Activated CD8-positive, alpha-beta memory T cell treated with anti-CD3 and anti-CD28 coated beads, Interleukin-2, amount 50 U/mL, for 24 hours (primary cell): ENCODE measurements at regions not wholly inside any gene's neighbourhood (a gene's known extent, or its start where the extent isn't known, plus 50 kb on each side); places are given as distances from the start of the nearest gene placed in this dataset.

Source experiments
- DNase-seq: peaks from one replicate; pipeline ENCODE4 v3.0.0-alpha.2; 2020; ENCODE audit errors: extremely low read depth

DNA sequence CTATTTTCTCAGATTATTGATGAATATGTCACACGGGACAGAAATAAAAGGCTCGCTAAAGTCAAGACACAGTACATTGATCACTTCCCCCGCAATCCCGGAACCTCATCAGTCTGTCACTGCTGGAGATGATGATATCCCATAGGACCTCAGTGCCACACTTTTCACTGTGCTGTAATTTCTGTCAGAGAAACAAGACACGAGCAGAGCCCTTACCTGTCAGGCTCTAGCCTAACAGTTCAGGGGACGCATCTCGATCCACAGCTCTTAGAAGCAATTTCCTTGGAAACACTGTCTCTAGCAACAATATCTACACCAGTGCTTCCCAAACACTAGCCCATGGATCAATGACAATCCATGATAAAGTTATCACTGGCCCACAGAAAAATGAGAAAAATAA, 140.0 kb downstream of the GRIN2B start:
- DNase-seq = no peak

DNA sequence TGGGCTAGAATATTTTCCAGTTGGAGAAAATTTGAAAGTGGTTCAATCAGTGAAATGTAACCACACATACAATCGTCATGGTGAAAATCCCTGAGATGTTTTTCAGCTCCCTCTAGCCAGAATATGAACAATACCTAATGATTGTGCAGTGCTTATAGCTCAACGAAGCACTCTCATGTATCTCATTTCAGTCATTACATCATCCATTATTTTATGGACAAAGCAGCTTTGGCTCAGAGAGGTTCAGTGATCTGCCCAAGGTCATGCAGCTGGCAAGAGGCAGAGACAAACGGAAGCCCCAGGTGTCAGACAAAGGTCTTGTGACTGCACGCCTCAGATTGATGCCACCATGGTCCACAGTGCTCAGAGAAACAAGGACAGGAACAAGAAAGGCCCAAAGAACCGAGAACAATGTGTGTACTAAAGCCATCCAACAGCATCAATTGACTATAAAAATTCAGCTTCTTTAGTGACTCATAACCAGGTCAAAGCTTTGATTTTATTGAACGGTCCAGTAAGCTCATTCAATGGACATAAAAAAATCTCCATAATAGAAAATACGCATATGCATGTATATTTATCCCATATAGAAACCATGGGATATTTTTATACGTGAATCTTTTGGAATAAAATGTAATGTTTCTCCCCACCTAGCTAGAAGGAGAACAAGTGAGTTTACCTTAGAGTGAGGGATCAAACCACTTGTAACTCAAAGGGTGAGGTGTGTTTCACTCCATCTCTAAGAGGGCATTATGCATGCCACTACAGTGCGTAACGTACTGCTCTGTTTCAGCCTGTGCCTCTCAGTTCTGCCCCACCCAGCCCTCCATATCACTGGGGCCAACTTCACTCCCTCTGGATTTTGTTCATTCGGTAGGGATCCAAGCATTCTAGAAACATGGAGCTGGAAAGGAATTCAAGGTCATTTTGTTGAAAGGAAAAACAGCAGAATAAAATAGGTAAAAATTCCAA, 141.8 kb downstream of the GRIN2B start:
- DNase-seq = no peak

DNA sequence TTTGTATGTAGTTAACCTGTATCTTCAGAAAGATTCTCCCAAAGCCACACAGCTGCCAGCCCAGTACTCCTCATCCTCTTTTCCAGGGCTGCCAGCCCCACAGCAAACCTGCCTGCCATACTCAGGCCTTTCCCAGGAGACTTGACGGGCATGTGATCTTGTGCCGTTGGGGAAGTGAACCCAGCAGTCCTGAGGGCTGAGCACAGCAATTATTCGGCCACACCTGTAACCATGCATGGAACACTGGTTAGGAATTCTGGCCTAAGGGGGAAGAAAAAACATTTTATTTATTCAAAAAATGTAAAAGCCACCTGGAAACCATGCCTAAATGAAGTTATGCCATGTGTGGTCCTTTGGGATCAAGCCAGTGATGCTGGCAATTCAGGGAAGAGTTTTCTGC, 145.3 kb downstream of the GRIN2B start:
- no peak for DNase-seq

DNA sequence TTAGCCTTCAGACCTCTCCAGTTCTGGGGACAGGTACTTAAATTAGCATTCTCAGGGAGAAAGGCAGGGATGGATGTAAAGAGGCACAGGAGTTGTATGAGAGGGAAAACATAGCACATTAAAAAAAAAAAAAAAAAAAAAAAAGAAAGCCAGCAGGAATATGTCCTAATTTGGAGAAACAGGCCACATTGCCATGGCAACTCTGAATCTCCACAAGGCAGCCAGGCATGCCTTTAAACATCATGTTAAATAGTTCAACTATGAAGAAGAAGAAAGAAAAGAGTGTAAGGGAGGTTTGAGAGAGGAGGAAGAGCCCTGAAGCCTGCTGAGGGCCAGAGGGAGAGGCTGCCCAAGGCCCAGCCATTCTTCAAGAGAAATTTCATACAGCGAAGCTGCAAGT, 145.8 kb downstream of the GRIN2B start:
- no peak for DNase-seq

DNA sequence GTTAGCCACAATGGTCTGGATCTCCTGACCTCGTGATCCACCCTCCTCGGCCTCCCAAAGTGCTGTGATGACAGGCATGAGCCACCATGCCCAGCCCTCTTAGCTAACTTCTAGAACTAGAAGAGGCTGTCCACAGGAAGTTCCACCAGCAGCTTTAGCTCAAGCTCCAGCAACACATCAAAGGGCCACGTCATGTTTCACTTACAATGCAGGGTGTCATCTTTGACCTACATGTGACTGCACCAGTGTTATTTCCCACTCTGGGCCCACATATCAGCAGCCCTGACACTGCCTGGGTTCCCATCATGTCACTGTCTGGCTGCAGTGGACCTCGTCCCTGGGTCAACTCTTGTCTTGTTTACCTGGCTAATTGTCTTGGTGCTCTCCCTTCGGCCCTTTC, 147.2 kb downstream of the GRIN2B start:
- DNase-seq = no peak

DNA sequence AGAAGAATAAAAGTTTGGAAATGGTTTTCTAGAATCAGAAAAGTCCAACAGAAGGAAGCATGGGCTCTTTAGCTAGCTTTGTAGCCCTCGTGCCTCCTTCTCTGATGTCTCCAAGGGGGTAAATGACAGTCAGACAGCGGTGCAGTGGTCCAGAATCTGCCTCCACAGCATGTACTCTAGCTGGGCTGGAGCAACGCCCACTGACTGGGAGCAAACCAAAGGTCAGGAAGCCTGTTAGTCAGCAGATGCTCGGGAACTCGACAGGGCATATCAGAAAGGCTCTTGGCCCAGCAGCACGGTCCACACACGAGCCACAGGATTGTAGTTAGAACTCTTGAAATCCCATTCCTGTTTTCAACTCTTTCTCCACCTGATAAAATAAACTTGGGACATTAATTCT, 164.3 kb downstream of the GRIN2B start:
- no peak for DNase-seq

DNA sequence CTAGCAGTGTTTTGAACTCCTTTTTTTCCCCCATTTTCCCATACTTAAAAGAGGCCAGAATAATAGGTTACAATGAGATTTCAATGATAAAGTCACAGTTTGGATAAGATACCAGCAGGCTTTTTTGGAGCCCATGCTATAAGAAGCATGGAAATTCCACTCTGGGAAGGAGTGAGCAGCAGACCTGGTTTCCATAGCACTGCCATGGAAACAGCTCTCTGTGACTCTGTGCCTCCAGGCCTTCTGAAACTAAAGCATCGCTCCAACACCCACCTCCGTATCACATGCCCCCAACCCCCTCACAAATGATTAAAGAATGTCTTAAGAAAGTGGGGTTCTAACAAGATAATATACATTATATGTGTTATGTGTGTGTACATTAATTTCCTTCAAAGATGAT, 165.0 kb downstream of the GRIN2B start:
- DNase-seq = no peak

DNA sequence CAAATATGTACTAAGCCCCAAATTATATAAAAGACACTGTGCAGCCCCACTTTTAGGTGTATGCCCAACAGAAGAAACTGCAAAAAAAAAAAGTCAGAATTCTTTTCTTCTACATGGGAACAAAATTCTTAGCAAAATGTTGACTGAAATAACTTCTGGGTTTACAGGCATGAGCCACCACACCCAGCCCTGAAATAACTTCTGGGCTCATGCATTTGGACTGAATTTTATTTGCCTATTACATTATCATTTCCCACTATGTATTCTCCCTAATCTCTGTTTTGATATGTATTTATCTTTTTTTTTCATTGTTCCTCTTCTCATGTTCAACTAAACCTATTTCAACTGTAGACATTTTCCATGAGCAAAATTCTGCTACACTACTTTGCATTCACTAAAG, 169.2 kb downstream of the GRIN2B start:
- no peak for DNase-seq

DNA sequence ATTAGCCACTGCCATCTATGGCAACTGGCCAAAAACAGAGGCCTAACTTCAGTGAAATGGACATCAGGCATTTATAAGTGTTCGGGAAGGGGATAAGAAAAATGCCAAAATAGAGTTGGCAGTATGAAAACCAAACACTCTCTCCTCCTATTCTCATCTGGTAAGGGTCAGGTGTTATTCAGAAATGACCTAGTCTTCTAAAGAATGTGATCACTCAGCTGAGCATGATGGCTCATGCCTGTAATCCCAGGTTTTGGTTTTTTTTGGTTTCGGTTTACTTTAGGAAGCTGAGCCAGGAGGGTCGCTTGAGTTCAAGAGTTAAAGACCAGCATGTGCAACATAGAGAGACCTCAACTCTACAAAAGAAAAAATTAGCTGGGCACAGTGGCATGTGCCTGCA, 170.3 kb downstream of the GRIN2B start:
- DNase-seq = no peak

DNA sequence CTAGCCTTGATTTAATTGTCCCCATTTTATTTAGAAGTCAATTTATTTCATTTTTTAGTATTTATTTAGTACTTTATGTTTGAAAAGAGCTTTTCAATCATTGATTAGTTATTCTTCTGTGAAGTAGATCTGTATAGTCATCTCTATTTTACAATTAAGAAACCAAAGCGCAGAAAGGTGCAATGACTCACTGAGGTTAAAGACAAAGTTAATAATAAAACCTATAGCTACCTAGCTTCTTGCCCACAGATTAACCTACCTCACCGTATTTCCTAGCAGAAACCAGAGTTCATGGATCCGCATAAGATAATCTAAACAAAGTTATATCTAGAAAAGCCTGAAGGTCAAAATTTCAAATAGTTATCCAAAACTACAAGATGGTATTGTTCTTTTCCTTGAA, 176.4 kb downstream of the GRIN2B start:
- DNase-seq = no peak

DNA sequence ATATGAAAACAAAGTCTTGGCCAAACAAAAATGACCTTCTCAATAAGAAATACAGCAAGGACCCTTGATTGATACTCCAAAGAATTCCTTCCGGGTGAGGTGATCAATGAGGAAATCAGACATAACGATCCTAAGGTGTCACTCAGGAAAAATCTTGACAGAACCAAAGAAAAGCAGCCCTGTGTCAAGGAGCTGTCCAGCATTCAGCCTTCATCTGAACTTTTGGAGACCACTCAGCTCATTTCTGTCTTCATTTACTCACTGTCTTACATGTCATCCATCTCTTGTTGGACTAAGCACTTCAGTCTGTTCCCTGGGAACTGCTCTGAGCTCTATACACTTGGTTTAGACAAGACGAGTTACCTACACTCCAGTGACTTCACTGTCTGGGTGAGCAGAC, 179.9 kb downstream of the GRIN2B start:
- DNase-seq = no peak

DNA sequence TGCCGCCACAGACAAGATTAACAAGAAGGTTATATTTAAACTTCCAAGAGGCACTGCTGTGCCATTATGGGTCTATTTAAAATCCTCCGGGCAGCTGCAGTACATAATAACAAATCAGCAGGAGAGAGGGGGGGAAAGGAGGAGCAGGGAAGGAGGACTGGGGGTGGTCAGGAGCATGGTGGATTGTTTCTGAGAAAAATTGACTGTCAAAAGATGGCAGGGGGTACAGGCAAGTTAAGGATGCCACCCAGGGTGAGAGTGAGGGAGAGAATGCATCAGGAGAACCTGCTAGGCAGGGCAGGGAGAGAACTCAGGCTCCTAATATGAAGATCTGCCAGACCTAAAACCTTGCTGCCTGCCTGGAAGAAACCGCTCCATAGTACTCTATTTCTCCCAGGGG, 181.8 kb downstream of the GRIN2B start:
- no peak for DNase-seq

DNA sequence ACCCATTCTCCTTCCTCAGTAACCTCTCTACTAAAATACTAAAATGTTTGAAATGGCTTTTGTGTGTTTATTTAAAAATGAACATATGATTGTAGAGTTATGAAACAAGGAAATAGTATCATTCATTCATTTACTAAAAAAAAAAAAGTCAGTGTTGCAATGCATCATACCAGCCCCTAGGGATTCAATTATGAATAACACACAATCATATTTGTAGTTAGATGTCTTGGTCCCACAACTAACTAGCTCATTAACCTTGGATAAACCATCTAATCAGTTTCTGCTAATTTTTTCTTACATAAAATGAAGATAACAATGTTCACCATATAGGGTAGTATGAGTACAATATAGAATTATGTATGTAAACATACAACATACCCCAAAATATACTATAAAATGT, 183.2 kb downstream of the GRIN2B start:
- DNase-seq = no peak

DNA sequence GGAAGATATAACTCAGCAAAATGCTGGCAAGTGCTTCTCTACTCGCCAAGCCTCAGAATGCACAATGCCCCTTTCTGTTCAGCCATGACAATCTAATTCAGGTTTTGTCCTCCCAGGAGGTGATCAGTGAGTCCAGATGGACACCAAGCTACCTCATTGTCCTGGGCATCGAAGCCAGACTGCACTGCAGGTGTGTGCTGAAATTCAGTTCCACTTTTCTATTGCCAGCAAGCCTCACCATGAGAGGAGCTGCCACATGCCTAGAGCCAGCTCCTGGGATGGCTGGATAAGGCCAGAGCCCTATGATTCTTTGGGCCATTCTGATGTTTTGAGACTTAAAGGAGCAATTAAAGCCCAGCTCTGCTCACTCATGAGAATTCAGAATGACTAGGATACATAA, 186.7 kb downstream of the GRIN2B start:
- no peak for DNase-seq

DNA sequence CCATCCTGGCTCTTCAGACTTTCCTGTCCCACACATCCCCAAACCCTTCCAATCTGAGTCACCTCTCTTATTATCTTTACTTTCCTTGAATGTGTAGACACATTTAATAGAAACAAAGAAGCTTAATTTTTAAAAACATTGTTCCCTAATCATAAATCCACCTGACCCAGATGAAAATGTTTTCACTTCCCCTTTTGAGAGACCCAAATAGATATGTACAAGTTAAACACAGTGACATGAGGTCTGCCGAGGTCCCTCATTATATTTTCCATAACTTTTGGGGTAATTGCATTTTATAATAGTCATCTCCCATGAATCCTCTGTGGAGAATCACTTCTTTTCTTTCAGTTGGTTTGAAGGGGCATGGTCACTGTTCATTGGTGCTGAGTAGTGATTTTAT, 191.1 kb downstream of the GRIN2B start:
- DNase-seq = no peak

DNA sequence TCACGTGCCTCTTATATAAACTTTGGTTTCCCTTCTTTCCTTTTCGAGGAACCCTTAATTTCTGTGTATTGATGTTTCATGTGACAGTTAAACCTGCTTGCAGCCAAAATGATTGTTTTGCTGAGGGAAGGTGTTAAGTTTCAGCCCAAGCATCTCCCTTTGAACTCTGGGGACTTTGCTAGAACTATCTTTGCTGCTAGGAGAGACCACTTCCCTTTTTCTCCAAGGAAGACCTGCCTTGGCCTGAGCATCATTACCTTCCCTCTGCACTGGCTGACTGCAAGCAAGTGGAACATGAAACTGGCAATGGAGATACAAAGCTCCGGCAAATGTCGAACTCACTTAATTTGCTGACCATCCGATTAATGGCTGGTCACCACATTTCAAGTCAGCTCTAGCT, 192.8 kb downstream of the GRIN2B start:
- DNase-seq = no peak

DNA sequence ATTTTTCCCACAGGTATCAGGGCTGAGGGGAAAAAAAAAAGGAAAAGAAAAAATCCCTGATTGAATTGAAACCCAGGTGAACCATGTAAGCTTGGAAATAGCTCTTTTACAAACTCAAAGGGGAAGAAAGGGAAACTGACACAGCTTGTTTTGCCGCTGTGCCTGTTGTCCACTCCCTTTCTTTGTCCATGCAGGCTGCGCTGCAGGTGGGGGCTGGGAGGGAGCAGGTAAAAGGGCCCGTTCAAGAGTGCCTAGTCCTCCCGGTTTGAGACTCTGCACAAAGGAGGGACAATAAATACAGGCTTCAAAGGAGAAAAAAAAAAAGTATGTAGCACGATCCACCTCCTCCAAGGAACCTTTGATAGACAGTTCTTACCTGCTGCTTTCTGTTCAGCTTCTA, 194.8 kb downstream of the GRIN2B start:
- no peak for DNase-seq

DNA sequence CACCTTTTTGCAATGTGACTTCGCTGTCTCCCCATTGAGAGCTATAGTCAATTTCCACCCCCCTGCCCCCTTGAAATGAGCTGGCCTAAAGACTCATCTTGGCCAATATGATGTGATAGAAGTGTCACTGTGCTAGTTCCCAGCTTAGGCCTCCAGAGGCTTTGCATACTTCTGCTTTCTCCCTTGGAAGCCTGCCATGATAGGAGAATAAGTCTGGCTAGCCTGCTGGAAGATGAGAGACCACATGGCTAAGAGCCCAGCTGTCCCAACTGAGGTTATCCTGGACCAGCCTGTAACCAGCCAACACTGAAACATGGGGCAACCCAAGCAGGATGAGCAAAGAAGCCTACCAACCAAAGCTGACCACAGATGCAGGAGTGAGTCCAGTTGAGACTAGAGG, 196.9 kb downstream of the GRIN2B start:
- DNase-seq = no peak

DNA sequence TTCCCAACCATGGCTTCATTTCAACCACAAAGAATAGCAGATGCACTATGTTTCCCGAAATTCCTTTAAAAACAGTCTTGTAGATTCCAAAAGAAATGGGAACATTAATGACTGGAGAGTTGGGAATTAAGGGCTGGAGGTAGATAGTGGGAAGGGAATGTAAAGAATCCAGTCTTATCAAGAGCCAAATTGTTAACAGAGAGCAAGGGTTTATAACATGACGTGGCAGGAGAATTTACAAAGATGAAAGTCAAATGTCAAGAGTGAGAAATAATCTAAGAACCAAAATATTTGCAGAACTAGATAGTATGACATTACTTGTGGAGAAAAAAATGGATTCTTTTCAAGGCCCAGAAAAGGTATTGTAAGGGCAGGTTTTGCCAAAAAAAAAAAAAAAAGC, 200.9 kb downstream of the GRIN2B start:
- DNase-seq = no peak

DNA sequence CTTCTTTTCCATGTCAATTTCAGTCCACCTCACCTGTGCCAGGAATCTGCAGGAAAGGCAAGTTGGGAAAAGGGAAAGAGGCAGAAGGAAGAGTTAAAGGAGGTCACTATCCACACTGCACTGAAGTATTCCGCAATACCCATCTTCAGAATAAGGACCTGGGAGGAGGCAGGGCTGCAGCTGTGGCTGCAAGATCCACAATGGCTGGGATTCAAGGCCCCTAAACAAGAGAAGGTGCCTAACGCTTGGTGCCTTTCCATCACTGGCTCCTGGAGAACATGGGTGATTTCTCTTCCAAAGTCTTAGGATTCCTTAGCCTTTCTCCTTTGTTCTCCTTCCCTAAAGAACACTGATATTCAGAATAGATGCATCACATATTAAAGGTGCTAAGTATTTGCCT, 204.0 kb downstream of the GRIN2B start:
- DNase-seq = no peak

DNA sequence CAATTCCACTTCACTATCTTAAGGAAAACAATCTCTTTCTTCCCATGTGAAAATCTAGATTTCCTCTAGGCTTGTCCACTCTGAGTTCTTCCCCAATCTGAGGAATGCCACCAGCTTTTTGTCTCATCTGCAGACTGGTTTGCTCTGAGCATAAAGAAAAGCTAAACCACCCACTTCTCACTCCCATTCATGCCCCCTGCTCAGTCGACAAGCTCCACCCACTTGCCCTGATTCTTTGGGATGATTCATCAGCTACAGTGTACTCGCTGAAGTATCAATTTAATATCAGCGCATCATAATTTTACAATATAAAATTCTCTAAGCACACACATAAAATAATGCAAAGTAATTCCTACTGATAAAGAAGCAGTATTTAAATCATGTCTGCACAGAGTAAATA, 209.1 kb downstream of the GRIN2B start:
- no peak for DNase-seq

DNA sequence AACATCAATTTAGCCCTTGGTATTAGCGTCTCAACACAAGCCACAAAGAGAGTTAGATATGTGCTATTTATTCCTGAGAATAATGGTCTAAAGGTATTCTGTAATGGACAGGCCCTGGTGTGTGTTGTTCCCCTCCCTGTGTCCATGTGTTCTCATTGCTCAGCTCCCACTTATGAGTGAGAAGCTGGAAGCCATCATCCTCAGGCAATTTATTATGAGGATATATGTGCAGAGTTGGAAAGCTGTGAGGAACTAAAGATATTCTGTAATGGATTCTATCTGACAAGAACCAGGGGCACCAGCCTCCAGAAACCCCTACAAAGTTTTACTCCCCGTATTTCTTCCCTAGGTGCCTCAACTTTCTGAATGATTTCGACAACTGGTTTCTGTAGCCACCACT, 210.8 kb downstream of the GRIN2B start:
- DNase-seq = no peak

DNA sequence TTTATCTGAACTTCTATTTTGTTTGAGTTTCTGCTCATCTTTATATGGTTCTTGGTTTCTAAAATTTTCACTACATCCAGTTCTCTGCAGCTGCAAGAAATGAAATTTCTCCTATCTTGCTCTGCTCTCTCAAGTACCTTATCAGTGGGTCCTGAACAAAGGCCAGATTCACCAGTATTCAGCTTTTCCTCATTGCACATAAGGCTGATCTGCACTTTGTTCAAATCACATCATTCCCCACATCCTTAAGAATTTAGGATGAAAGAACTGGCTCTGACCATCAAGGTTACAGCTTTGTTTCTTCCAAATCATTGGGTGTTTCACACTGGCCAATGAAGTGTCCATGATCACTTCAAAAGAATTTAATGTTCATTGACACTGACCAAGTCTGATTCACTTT, 211.4 kb downstream of the GRIN2B start:
- DNase-seq = no peak

DNA sequence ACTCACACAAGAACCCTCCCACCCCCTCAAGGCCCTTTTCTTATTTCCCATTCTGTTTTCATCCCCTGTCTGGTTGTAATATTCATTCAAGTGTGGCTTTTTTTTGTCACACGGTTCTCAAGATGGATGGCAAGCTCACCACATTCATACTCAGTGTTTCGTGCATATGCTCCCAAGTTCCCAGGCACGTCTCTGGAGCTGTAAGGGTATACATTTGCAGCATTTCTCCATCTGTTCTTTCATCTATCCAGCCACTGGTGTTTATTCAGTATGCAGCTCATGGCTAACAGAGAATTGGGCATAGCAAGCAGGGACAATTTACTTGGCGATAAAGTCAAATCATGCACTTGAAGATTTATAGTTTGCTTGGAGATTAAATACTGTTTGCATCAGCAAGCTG, 212.1 kb downstream of the GRIN2B start:
- no peak for DNase-seq
